GM13976 (cell line): ENCODE measurements at regions not wholly inside any gene's neighbourhood (a gene's known extent, or its start where the extent isn't known, plus 50 kb on each side); places are given as distances from the start of the nearest gene placed in this dataset.

ENCODE experiments used
- DNase-seq: peaks from one replicate; pipeline ENCODE4 v3.0.0; 2012; ENCODE audit warnings: low spot score
- in situ Hi-C: fragments of 300-500 bp; cut with MboI; formaldehyde crosslinking; loops from one replicate; pipeline ENCODE4 v1.12.0; 2022; ENCODE audit warnings: low sequenced_read_pairs, mixed read lengths, inconsistent platforms; ENCODE audit not compliant: unreplicated experiment
- TF ChIP-seq, protein P1 (sequence below): IDR thresholded peaks from 2 replicates; pipeline ENCODE4 v1.5.1; 2012; ENCODE audit warnings: borderline replicate concordance, mild to moderate bottlenecking; ENCODE audit not compliant: insufficient read depth; ENCODE audit errors: extremely low read depth, missing control alignments, control extremely low read depth

DNA sequence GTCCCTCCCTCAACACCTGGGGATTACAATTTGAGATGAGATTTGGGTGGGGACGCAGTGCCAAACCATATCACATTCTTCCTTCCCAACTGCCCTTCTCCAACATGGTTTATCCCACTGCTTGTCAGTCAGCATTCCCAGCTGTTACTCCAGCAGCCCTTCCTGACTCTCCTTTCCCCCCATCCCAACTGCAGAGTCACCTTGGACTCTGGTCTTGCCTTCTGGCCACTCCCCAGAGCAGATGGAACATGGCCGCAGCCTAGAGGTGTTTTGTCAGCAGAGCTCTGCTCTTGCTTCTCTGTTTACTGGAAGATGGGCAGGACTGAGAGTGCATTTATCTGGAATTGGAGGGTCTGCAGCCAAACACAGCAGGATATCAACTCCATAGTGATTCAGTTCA, 51.2 kb upstream of the MEX3C start:
- in situ Hi-C loops, result no loop called here
- TF ChIP-seq, protein P1, sequence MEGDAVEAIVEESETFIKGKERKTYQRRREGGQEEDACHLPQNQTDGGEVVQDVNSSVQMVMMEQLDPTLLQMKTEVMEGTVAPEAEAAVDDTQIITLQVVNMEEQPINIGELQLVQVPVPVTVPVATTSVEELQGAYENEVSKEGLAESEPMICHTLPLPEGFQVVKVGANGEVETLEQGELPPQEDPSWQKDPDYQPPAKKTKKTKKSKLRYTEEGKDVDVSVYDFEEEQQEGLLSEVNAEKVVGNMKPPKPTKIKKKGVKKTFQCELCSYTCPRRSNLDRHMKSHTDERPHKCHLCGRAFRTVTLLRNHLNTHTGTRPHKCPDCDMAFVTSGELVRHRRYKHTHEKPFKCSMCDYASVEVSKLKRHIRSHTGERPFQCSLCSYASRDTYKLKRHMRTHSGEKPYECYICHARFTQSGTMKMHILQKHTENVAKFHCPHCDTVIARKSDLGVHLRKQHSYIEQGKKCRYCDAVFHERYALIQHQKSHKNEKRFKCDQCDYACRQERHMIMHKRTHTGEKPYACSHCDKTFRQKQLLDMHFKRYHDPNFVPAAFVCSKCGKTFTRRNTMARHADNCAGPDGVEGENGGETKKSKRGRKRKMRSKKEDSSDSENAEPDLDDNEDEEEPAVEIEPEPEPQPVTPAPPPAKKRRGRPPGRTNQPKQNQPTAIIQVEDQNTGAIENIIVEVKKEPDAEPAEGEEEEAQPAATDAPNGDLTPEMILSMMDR, result no peak

DNA sequence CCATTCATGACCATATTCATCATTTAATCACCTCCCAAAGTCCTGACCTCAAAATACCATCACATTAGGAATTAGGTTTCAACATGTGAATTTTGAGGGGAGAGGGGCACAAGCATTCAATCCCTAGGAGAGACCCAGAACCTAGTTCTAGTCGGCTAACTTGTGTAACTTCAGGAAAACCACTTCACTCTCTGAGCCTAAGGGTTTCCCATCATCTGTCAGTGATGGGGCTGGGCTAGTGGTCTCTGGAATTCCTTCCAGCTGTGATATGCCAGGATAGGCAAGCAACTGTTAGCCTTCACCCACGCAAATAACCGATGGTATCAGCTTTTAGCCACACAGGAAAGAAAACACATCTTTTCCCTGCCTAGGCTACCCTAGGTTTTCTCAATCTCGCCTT, 52.5 kb upstream of the MEX3C start:
- DNase-seq, result no peak
- in situ Hi-C loops, result no loop called here
- TF ChIP-seq, protein P1, result no peak

More for the DNA sequence above, 51.2 kb upstream of the MEX3C start:
- no peak for DNase-seq

DNA sequence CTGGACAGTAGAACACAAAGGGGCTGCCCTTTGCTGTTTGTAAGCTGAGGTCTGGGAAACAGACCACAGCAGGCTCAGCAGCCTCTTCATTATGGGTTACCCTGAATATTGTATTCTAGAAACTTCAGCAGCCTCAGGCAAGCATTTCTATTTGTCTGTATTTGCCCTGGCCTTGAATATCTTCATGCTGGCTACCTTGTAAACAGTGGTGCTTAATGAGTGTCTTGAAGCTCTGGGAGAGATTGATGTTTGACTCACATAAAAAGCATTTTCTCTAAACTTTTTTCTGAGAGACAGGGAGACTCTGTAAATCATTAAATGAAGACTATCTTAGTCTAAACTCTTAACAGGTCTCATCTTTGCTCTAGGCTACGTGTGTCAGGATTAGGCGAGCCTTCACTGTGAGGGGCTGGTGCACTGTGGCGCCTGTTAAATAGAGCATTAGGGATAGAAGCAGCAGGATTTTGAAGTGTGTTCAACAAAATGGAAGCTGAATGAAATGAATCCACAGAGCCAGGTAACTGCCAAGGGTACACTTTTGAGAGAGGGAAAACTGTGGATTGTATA, 53.1 kb upstream of the MEX3C start:
- in situ Hi-C loops, result no loop called here
- TF ChIP-seq, protein P1, result no peak
- no peak for DNase-seq

DNA sequence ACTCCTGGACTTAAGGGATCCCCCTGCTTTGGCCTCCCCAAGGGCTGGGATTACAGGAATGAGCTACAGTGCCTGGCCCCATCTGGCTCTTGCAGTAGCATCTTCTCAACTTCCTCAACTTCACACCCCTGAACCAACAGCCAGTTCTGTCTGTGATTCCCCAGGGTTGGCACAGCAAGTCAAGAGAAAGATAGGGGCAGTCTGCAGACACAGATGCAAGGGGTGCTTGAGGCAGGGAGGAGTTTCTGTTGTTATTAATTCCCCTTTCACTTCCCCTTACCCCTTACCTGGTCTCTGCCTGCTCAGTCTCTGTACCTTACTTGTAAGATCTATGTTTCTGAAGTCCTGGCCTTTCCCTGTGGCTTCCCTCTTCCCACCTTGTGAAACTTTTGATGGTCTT, 54.1 kb upstream of the MEX3C start:
- TF ChIP-seq, protein P1, result no peak
- in situ Hi-C loops, result no loop called here
- peak; percentile 39 for DNase-seq

DNA sequence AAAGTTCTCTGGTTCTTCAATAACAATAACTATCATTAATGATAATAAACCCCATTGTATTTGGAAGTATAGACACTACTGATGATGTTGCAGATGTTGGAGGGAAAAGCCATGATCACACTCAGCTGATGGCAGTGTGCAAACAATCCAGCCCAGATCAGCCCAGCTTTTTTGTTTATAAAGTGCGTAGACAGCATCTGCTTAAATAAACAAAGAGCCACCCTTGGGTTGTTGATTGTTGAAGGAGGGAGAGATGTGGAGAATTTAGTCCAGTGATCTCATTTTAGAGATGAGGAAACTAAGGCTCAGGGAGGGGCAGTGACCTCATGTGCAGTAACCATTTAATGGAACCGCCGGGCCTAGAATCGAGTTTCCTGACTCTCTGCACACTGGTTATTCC, 56.0 kb upstream of the MEX3C start:
- no peak for DNase-seq
- TF ChIP-seq, protein P1, result no peak
- in situ Hi-C loops, result no loop called here

DNA sequence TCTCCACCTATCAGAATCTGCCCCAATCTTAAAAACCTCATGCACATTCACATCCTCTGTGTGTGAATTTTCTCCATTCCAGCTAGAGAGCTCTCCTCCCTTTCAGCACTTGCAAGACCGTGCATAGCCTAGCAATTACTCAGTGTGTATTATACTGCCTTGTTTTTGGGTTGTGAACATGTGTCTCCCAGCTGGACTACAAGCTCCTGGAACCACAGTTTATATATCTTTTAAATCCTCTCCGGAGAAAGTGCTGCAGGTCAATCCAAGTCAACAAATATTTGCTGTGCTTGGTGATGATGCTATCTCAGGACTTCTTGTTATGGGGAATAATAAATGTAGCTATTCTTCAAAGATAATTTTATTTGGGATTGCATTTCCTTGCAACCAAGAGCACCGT, 58.2 kb upstream of the MEX3C start:
- in situ Hi-C loops, result no loop called here
- no peak for DNase-seq
- TF ChIP-seq, protein P1, result no peak
